ENCODE measurements at regions not wholly inside any gene's neighbourhood (a gene's known extent, or its start where the extent isn't known, plus 50 kb on each side); places are given as distances from the start of the nearest gene placed in this dataset.

GRCh38 chr19:31715249-31715945, 366.2 kb upstream of the TSHZ3 start:
- no peak overlapping the region for H3K4ac ChIP-seq (ENCODE audit: low read depth, low read length)
- peak; percentile 55 for DNase-seq
- no peak overlapping the region for H3K27ac ChIP-seq (ENCODE audit: low read depth, low read length)
- no CpG with 5 or more reads among the region's 17 CpGs for WGBS (ENCODE audit: extremely low coverage, insufficient coverage, low lambda C conversion rate)
- H3K4me2 ChIP-seq (ENCODE audit: low read length), result no peak overlapping the region
- no peaks in the 10 kb centered on the region for H3K36me3 ChIP-seq (ENCODE audit: control insufficient read depth, insufficient read depth, low read length)
- no peak overlapping the region for H3K4me3 ChIP-seq (ENCODE audit: low read length)
- H3K27me3 ChIP-seq (ENCODE audit: insufficient read depth, low read length, poor library complexity), result no peaks in the 10 kb centered on the region
- no peak overlapping the region for H3K23ac ChIP-seq (ENCODE audit: low read length)
- no peak overlapping the region for H3K9ac ChIP-seq (ENCODE audit: low read length)
- no peaks in the 10 kb centered on the region for H3K4me1 ChIP-seq (ENCODE audit: control insufficient read depth, low read depth, low read length)
- no peaks in the 10 kb centered on the region for H3K79me1 ChIP-seq (ENCODE audit: low read length)
- H2BK120ac ChIP-seq (ENCODE audit: low read depth, low read length), result no peak overlapping the region
- no peak overlapping the region for H2AK5ac ChIP-seq (ENCODE audit: low read length)
- H3K56ac ChIP-seq (ENCODE audit: low read length), result no peak overlapping the region
- H3K18ac ChIP-seq (ENCODE audit: low read length), result no peak overlapping the region
- H3K79me2 ChIP-seq (ENCODE audit: control insufficient read depth, insufficient read depth, low read length), result no peaks in the 10 kb centered on the region
- H2BK5ac ChIP-seq (ENCODE audit: low read length), result no peak overlapping the region
- H4K5ac ChIP-seq (ENCODE audit: low read length), result no peak overlapping the region
- no peak overlapping the region for H4K8ac ChIP-seq (ENCODE audit: low read depth, low read length)
- no peak overlapping the region for H2BK15ac ChIP-seq (replicated peaks; ENCODE audit: low read depth)

GRCh38 chr19:31716826-31717225, 367.6 kb upstream of the TSHZ3 start:
- Histone ChIP-seq H3K27me3 (ENCODE audit: insufficient read depth, low read length, poor library complexity) (no peaks in the 10 kb centered on the region), H2AK5ac (ENCODE audit: low read length) (no peak overlapping the region), H3K27ac (ENCODE audit: low read depth, low read length) (no peak overlapping the region), H3K56ac (ENCODE audit: low read length) (no peak overlapping the region), H4K5ac (ENCODE audit: low read length) (no peak overlapping the region), H3K4ac (ENCODE audit: low read depth, low read length) (no peak overlapping the region), H2BK15ac (replicated peaks; ENCODE audit: low read depth) (no peak overlapping the region), H2BK120ac (ENCODE audit: low read depth, low read length) (no peak overlapping the region), H3K79me1 (ENCODE audit: low read length) (no peaks in the 10 kb centered on the region), H3K4me1 (ENCODE audit: control insufficient read depth, low read depth, low read length) (no peaks in the 10 kb centered on the region), H3K4me3 (ENCODE audit: low read length) (no peak overlapping the region), H3K18ac (ENCODE audit: low read length) (no peak overlapping the region), H3K23ac (ENCODE audit: low read length) (no peak overlapping the region), H2BK5ac (ENCODE audit: low read length) (no peak overlapping the region), H3K36me3 (ENCODE audit: control insufficient read depth, insufficient read depth, low read length) (no peaks in the 10 kb centered on the region), H3K4me2 (ENCODE audit: low read length) (no peak overlapping the region), H4K8ac (ENCODE audit: low read depth, low read length) (no peak overlapping the region), H3K9ac (ENCODE audit: low read length) (no peak overlapping the region), H3K79me2 (ENCODE audit: control insufficient read depth, insufficient read depth, low read length) (no peaks in the 10 kb centered on the region)
- no peak for DNase-seq
- WGBS (ENCODE audit: extremely low coverage, insufficient coverage, low lambda C conversion rate), result no CpG with 5 or more reads among the region's 6 CpGs

- Histone ChIP-seq H3K4me3 (ENCODE audit: low read length) (no peak overlapping the region), H2BK5ac (ENCODE audit: low read length) (no peak overlapping the region), H3K79me2 (ENCODE audit: control insufficient read depth, insufficient read depth, low read length) (no peaks in the 10 kb centered on the region), H3K36me3 (ENCODE audit: control insufficient read depth, insufficient read depth, low read length) (no peaks in the 10 kb centered on the region), H3K56ac (ENCODE audit: low read length) (no peak overlapping the region), H3K4me1 (ENCODE audit: control insufficient read depth, low read depth, low read length) (no peaks in the 10 kb centered on the region), H3K9ac (ENCODE audit: low read length) (no peak overlapping the region), H3K27ac (ENCODE audit: low read depth, low read length) (no peak overlapping the region), H2BK15ac (replicated peaks; ENCODE audit: low read depth) (no peak overlapping the region), H3K18ac (ENCODE audit: low read length) (no peak overlapping the region), H3K4ac (ENCODE audit: low read depth, low read length) (no peak overlapping the region), H3K23ac (ENCODE audit: low read length) (no peak overlapping the region), H3K79me1 (ENCODE audit: low read length) (no peaks in the 10 kb centered on the region), H2AK5ac (ENCODE audit: low read length) (no peak overlapping the region), H4K8ac (ENCODE audit: low read depth, low read length) (no peak overlapping the region), H4K5ac (ENCODE audit: low read length) (no peak overlapping the region), H3K27me3 (ENCODE audit: insufficient read depth, low read length, poor library complexity) (no peaks in the 10 kb centered on the region), H2BK120ac (ENCODE audit: low read depth, low read length) (no peak overlapping the region), H3K4me2 (ENCODE audit: low read length) (no peak overlapping the region)
- WGBS (ENCODE audit: extremely low coverage, insufficient coverage, low lambda C conversion rate), result no CpG with 5 or more reads among the region's 16 CpGs
- no peak for DNase-seq
Measured at GRCh38 chr19:31717269-31717923, 368.2 kb upstream of the TSHZ3 start.

GRCh38 chr19:31718032-31718431, 368.8 kb upstream of the TSHZ3 start:
- Histone ChIP-seq H3K27me3 (ENCODE audit: insufficient read depth, low read length, poor library complexity) (no peaks in the 10 kb centered on the region), H4K5ac (ENCODE audit: low read length) (no peak overlapping the region), H3K4ac (ENCODE audit: low read depth, low read length) (no peak overlapping the region), H3K4me2 (ENCODE audit: low read length) (no peak overlapping the region), H3K18ac (ENCODE audit: low read length) (no peak overlapping the region), H3K27ac (ENCODE audit: low read depth, low read length) (no peak overlapping the region), H2BK120ac (ENCODE audit: low read depth, low read length) (no peak overlapping the region), H3K79me1 (ENCODE audit: low read length) (no peaks in the 10 kb centered on the region), H3K23ac (ENCODE audit: low read length) (no peak overlapping the region), H2BK5ac (ENCODE audit: low read length) (no peak overlapping the region), H3K79me2 (ENCODE audit: control insufficient read depth, insufficient read depth, low read length) (no peaks in the 10 kb centered on the region), H3K4me1 (ENCODE audit: control insufficient read depth, low read depth, low read length) (no peaks in the 10 kb centered on the region), H3K56ac (ENCODE audit: low read length) (no peak overlapping the region), H3K36me3 (ENCODE audit: control insufficient read depth, insufficient read depth, low read length) (no peaks in the 10 kb centered on the region), H2BK15ac (replicated peaks; ENCODE audit: low read depth) (no peak overlapping the region), H2AK5ac (ENCODE audit: low read length) (no peak overlapping the region), H4K8ac (ENCODE audit: low read depth, low read length) (no peak overlapping the region), H3K4me3 (ENCODE audit: low read length) (no peak overlapping the region), H3K9ac (ENCODE audit: low read length) (no peak overlapping the region)
- WGBS (ENCODE audit: extremely low coverage, insufficient coverage, low lambda C conversion rate), result no CpG with 5 or more reads among the region's 6 CpGs
- DNase-seq, result no peak

GRCh38 chr19:31718898-31719297, 369.7 kb upstream of the TSHZ3 start:
- Histone ChIP-seq H4K8ac (ENCODE audit: low read depth, low read length) (no peak overlapping the region), H3K27me3 (ENCODE audit: insufficient read depth, low read length, poor library complexity) (no peaks in the 10 kb centered on the region), H3K4ac (ENCODE audit: low read depth, low read length) (no peak overlapping the region), H3K79me1 (ENCODE audit: low read length) (no peaks in the 10 kb centered on the region), H3K18ac (ENCODE audit: low read length) (no peak overlapping the region), H3K9ac (ENCODE audit: low read length) (no peak overlapping the region), H3K27ac (ENCODE audit: low read depth, low read length) (no peak overlapping the region), H4K5ac (ENCODE audit: low read length) (no peak overlapping the region), H2AK5ac (ENCODE audit: low read length) (no peak overlapping the region), H3K36me3 (ENCODE audit: control insufficient read depth, insufficient read depth, low read length) (no peaks in the 10 kb centered on the region), H3K4me2 (ENCODE audit: low read length) (no peak overlapping the region), H2BK15ac (replicated peaks; ENCODE audit: low read depth) (no peak overlapping the region), H3K56ac (ENCODE audit: low read length) (no peak overlapping the region), H2BK120ac (ENCODE audit: low read depth, low read length) (no peak overlapping the region), H3K23ac (ENCODE audit: low read length) (no peak overlapping the region), H3K4me1 (ENCODE audit: control insufficient read depth, low read depth, low read length) (no peaks in the 10 kb centered on the region), H3K4me3 (ENCODE audit: low read length) (no peak overlapping the region), H3K79me2 (ENCODE audit: control insufficient read depth, insufficient read depth, low read length) (no peaks in the 10 kb centered on the region), H2BK5ac (ENCODE audit: low read length) (no peak overlapping the region)
- no peak for DNase-seq
- WGBS (ENCODE audit: extremely low coverage, insufficient coverage, low lambda C conversion rate), result no CpG with 5 or more reads among the region's 10 CpGs

GRCh38 chr19:31723101-31723500, 373.9 kb upstream of the TSHZ3 start:
- Histone ChIP-seq H4K8ac (ENCODE audit: low read depth, low read length) (no peak overlapping the region), H3K56ac (ENCODE audit: low read length) (no peak overlapping the region), H3K4me1 (ENCODE audit: control insufficient read depth, low read depth, low read length) (no peaks in the 10 kb centered on the region), H2AK5ac (ENCODE audit: low read length) (no peak overlapping the region), H3K23ac (ENCODE audit: low read length) (no peak overlapping the region), H2BK5ac (ENCODE audit: low read length) (no peak overlapping the region), H2BK15ac (replicated peaks; ENCODE audit: low read depth) (no peak overlapping the region), H3K27me3 (ENCODE audit: insufficient read depth, low read length, poor library complexity) (no peaks in the 10 kb centered on the region), H4K5ac (ENCODE audit: low read length) (no peak overlapping the region), H3K36me3 (ENCODE audit: control insufficient read depth, insufficient read depth, low read length) (no peaks in the 10 kb centered on the region), H3K79me1 (ENCODE audit: low read length) (no peaks in the 10 kb centered on the region), H3K18ac (ENCODE audit: low read length) (no peak overlapping the region), H3K79me2 (ENCODE audit: control insufficient read depth, insufficient read depth, low read length) (no peaks in the 10 kb centered on the region), H3K4me2 (ENCODE audit: low read length) (no peak overlapping the region), H3K4me3 (ENCODE audit: low read length) (no peak overlapping the region), H2BK120ac (ENCODE audit: low read depth, low read length) (no peak overlapping the region), H3K4ac (ENCODE audit: low read depth, low read length) (no peak overlapping the region), H3K27ac (ENCODE audit: low read depth, low read length) (no peak overlapping the region), H3K9ac (ENCODE audit: low read length) (no peak overlapping the region)
- no CpG with 5 or more reads among the region's 1 CpG for WGBS (ENCODE audit: extremely low coverage, insufficient coverage, low lambda C conversion rate)
- no peak for DNase-seq

Data from mesendoderm (in vitro differentiated cells).